Limb (tissue), 2 donors: ENCODE measurements at regions not wholly inside any gene's neighbourhood (a gene's known extent, or its start where the extent isn't known, plus 50 kb on each side); places are given as distances from the start of the nearest gene placed in this dataset.

Experiments used
- DNase-seq, 2 donors: peaks; one replicate each; pipeline ENCODE4 v3.0.0-alpha.2; 2016; ENCODE audit errors: extremely low spot score in 2 of 2

DNA sequence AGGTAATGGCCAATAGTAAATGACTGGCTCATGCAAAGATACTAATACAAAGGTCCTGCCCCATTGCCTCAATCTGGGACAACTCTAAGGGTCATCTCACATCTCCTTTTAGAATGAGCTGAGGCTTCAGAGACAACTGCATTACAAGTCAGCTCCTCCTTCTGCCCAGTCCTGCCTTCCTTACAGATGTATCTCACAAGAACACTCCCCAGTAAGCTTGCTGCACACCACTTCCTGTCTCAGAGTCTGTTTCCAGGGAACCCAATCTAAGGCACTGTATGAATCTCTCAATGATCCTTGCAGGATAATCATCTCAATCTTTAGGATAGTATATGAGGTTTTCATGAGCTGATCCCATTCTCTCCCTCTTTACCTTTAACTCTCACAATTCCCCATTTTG lies 57.8 kb upstream of the ZDHHC17 start:
- no peak for DNase-seq

DNA sequence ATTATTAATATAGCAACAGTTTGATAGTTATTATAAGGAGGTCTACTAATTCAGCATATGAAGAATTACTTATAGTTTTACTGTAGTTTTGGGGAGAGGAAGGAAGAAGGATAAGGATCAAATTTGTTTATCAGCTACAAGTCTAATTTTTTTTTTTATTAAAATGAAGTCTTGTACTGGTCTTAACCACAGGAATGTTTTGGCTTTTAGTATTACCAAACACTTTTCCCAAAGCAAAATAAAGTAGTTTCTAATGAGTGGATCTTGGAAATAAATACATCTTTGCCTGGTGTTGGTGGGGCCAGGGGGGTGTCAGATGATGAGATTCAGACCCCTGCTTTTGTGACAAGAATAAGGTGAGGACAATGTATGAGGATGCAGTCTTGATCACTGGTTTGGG lies 57.2 kb upstream of the ZDHHC17 start:
- DNase-seq = no peak

DNA sequence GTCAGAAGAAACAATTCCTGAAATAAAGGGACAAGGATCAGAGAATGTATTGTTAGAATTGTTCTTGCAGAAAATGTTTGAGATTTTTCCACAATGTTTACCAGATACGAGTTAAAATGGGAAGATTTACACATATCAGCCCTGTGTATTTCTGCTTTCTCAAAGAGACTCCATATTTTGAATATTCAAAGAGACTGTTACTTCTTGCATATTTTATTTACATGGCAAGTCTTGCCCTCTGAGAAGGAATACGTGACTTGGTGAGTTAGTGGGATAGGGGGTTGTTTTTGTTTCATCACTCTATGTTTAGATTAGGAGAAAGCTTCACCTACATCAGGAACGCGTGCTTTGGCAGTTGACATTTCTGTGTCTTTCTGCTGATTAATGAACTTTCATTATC lies 56.1 kb upstream of the ZDHHC17 start:
- no peak for DNase-seq

DNA sequence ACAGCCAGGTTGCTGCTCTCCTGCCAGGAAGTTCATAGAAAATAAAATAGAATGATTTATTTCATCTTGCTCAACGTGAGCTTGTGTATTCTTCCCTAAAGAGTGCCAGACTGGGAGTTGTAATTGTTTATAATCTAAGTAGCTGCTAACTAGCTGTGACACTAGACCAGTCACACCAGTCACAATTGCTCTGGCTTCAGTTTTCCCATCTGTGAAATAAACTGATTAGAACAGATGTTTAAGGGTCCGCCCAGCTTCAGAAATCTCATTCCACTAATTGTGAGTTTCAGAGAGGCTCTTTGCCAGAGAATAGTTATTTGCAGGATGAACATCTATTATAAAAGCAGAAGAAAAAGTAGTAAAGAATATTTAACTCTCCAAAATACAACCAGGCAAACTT lies 55.6 kb upstream of the ZDHHC17 start:
- DNase-seq = no peak

DNA sequence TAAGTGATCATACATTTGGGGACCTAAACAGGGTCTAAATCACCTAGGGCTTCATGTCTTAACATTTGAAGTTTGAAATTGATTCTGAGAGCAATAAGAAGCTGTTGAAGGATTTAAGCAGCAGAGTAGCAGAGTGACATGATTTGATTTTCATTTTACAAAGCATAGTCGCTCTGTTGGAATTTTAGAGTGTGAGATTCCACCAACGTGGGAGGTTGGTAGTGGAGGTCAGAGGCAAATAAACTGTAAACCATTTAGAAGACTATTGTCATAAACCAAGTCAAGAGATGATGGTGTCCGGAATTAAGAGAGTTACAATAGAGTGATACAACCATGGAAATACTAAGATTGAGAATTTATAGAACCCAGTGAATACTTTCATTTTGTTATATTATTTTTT lies 52.7 kb upstream of the ZDHHC17 start:
- no peak for DNase-seq

DNA sequence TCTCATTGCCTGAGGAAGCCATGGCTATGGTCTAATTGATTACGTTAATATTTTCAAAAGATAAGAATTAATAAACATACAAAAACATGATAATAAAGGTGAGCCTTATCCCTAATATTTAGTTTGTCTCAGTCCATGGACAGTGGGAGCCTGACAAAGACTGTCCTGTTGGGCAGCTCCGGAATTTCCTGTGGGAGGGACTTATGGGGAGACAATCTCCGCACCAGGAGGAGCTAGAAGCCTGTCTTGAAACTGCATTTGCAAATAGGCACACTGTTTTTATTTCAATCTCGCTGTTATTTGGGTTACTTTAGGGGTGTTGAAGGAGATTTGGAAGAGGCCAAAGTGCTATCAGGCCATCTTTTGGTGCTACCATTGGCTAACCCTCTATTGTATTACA lies 50.8 kb upstream of the ZDHHC17 start:
- no peak for DNase-seq

DNA sequence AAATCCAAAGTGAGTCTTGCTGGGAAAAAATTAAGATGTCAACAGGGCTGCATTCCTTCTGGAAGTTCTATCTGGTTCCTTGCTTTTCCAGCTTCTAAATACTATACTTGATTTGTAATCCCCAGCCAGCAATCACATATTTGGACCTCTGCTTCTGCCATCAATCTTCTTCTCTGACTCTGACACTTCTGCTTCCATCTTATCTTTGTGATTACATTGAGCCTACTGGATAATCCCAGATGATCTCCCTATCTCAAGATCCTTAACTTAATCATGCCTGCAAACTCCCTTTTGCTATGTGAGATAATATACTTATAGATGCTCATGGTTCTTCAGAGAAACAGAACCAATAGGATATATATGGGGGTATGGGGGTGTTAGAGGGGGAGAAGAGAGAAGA lies 49.9 kb upstream of the ZDHHC17 start:
- no peak for DNase-seq
